Stimulated activated CD8-positive, alpha-beta memory T cell treated with anti-CD3 and anti-CD28 coated beads, Interleukin-2, amount 100 ng/mL, for 1 hour (primary cell): ENCODE measurements at regions not wholly inside any gene's neighbourhood (a gene's known extent, or its start where the extent isn't known, plus 50 kb on each side); places are given as distances from the start of the nearest gene placed in this dataset.

Experiments
- DNase-seq, 2 donors: peaks; one replicate each; pipeline ENCODE4 v3.0.0-alpha.2; 2020; ENCODE audit warnings: low read depth in 2 of 2

GRCh38 chr2:41572154-41572553, 475.7 kb upstream of the PKDCC start:
- DNase-seq = no peak

GRCh38 chr2:41576423-41576822, 471.4 kb upstream of the PKDCC start:
- DNase-seq = no peak

GRCh38 chr2:41579806-41580205, 468.0 kb upstream of the PKDCC start:
- no peak for DNase-seq

GRCh38 chr2:41580806-41581205, 467.0 kb upstream of the PKDCC start:
- DNase-seq = no peak

- DNase-seq = no peak
Observed at GRCh38 chr2:41595240-41595639, 452.6 kb upstream of the PKDCC start.

- no peak for DNase-seq
Observed at GRCh38 chr2:41597680-41598079, 450.1 kb upstream of the PKDCC start.

- DNase-seq = no peak
Observed at GRCh38 chr2:41598161-41598894, 449.5 kb upstream of the PKDCC start.

- no peak for DNase-seq
Observed at GRCh38 chr2:41600460-41600859, 447.4 kb upstream of the PKDCC start.

GRCh38 chr2:41602341-41602740, 445.5 kb upstream of the PKDCC start:
- no peak for DNase-seq

- DNase-seq = no peak
Observed at GRCh38 chr2:41605311-41605710, 442.5 kb upstream of the PKDCC start.

- no peak for DNase-seq
Observed at GRCh38 chr2:41605914-41606313, 441.9 kb upstream of the PKDCC start.

GRCh38 chr2:41610501-41611190, 437.2 kb upstream of the PKDCC start:
- DNase-seq = no peak

- DNase-seq = no peak
Observed at GRCh38 chr2:41618754-41619153, 429.1 kb upstream of the PKDCC start.

- no peak for DNase-seq
Observed at GRCh38 chr2:41621095-41621494, 426.7 kb upstream of the PKDCC start.

GRCh38 chr2:41621563-41621962, 426.3 kb upstream of the PKDCC start:
- no peak for DNase-seq

GRCh38 chr2:41622301-41622700, 425.5 kb upstream of the PKDCC start:
- no peak for DNase-seq

GRCh38 chr2:41626936-41627335, 420.9 kb upstream of the PKDCC start:
- DNase-seq = no peak

- no peak for DNase-seq
Observed at GRCh38 chr2:41634686-41635085, 413.1 kb upstream of the PKDCC start.

- DNase-seq = no peak
Observed at GRCh38 chr2:41644936-41645335, 402.9 kb upstream of the PKDCC start.

- DNase-seq = no peak
Observed at GRCh38 chr2:41647468-41648050, 400.3 kb upstream of the PKDCC start.

- DNase-seq = no peak
Observed at GRCh38 chr2:41657226-41657625, 390.6 kb upstream of the PKDCC start.

- DNase-seq = no peak
Observed at GRCh38 chr2:41659758-41660157, 388.1 kb upstream of the PKDCC start.

GRCh38 chr2:41662461-41662860, 385.4 kb upstream of the PKDCC start:
- no peak for DNase-seq
